ENCODE measurements at regions not wholly inside any gene's neighbourhood (a gene's known extent, or its start where the extent isn't known, plus 50 kb on each side); places are given as distances from the start of the nearest gene placed in this dataset.
"Not testable (repeated sequence)": the region's sequence is repeated elsewhere in the genome, so short reads cannot be mapped to it uniquely, and the experiment has no call there.

- not testable (repeated sequence) for TF ChIP-seq CTCF (conservative IDR thresholded peaks at IDR 0.05; ENCODE audit: low read length); EZH2phosphoT487 (IDR thresholded peaks at IDR 0.05; ENCODE audit: borderline replicate concordance)
Measured at GRCh38 chr3:195959367-195960157, 51.2 kb upstream of the TNK2 start.

All from Loucy (cell line).